WTC11 (cell line): ENCODE measurements at regions not wholly inside any gene's neighbourhood (a gene's known extent, or its start where the extent isn't known, plus 50 kb on each side); places are given as distances from the start of the nearest gene placed in this dataset.
A peak's percentile ranks its signal among the peaks of the same experiment; 100 is the strongest.

Experiments
- ATAC-seq: fragments of 200-7000 bp; cut with Tn5 transposase; 2 replicates; pipeline ENCODE4 v1.10.0; 2021; ENCODE audit warnings: mild to moderate bottlenecking, moderate library complexity
- CTCF ChIA-PET: fragments of 300-600 bp; sonication (Branson Sonifier 250); formaldehyde crosslinking; loops from one replicate; lab custom pipeline; 2021; ENCODE audit warnings: antibody characterized with exemption; lab: Charles Lee
- POLR2A ChIA-PET: fragments of 350-600 bp; sonication (Branson Sonifier 250); formaldehyde crosslinking; loops from one replicate; lab custom pipeline; 2021; ENCODE audit warnings: antibody characterized with exemption; lab: Charles Lee
- DNase-seq: peaks from one replicate; pipeline ENCODE4 v3.0.0; 2021; ENCODE audit warnings: low spot score
- H3K27ac Mint-ChIP-seq: 2 replicates; pipeline ENCODE4 v1.8.0; 2021; ENCODE audit warnings: mixed read lengths
- H3K27me3 Mint-ChIP-seq: 2 replicates; pipeline ENCODE4 v1.8.0; 2021; ENCODE audit warnings: low read depth, mild to moderate bottlenecking, moderate library complexity, mixed read lengths
- H3K36me3 Mint-ChIP-seq: 2 replicates; pipeline ENCODE4 v1.8.0; 2021; ENCODE audit warnings: mixed read lengths
- H3K4me1 Mint-ChIP-seq: 2 replicates; pipeline ENCODE4 v1.8.0; 2022; ENCODE audit warnings: mixed read lengths
- H3K4me3 Mint-ChIP-seq: 2 replicates; pipeline ENCODE4 v1.8.0; 2021; ENCODE audit warnings: mild to moderate bottlenecking, moderate library complexity, mixed read lengths
- H3K9me3 Mint-ChIP-seq: 2 replicates; pipeline ENCODE4 v1.8.0; 2021; ENCODE audit warnings: mixed read lengths
- ATF1 ChIP-seq: sonication (generic); formaldehyde crosslinking; IDR thresholded peaks from 2 replicates; pipeline ENCODE4 v1.8.1; 2023; ENCODE audit warnings: mild to moderate bottlenecking, moderate library complexity, missing genetic modification reagents
- ATF6 ChIP-seq: sonication (generic); formaldehyde crosslinking; IDR thresholded peaks from 2 replicates; pipeline ENCODE4 v1.8.1; 2023; ENCODE audit warnings: mild to moderate bottlenecking, missing genetic modification reagents
- ETV6 ChIP-seq: sonication (generic); formaldehyde crosslinking; IDR thresholded peaks from 2 replicates; pipeline ENCODE4 v1.8.1; 2022; ENCODE audit warnings: mild to moderate bottlenecking, missing genetic modification reagents
- FOXK1 ChIP-seq: sonication (generic); formaldehyde crosslinking; IDR thresholded peaks from 2 replicates; pipeline ENCODE4 v1.8.0; 2022; ENCODE audit warnings: mild to moderate bottlenecking, moderate library complexity, missing genetic modification reagents
- KAT7 ChIP-seq: sonication (generic); formaldehyde crosslinking; IDR thresholded peaks from 2 replicates; pipeline ENCODE4 v1.8.1; 2023; ENCODE audit warnings: missing genetic modification reagents, mild to moderate bottlenecking, borderline replicate concordance
- PRDM15 ChIP-seq: sonication (generic); formaldehyde crosslinking; IDR thresholded peaks from 2 replicates; pipeline ENCODE4 v1.8.0; 2022; ENCODE audit warnings: missing genetic modification reagents
- RELA ChIP-seq: sonication (generic); formaldehyde crosslinking; IDR thresholded peaks from 2 replicates; pipeline ENCODE4 v1.8.1; 2022; ENCODE audit warnings: missing genetic modification reagents, mild to moderate bottlenecking, borderline replicate concordance
- SP1 ChIP-seq: sonication (generic); formaldehyde crosslinking; conservative IDR thresholded peaks from 2 replicates; pipeline ENCODE4 v1.8.1; 2022; ENCODE audit warnings: missing genetic modification reagents
- ZBTB43 ChIP-seq: sonication (generic); formaldehyde crosslinking; IDR thresholded peaks from 2 replicates; pipeline ENCODE4 v1.8.1; 2023; ENCODE audit warnings: mild to moderate bottlenecking, missing genetic modification reagents
- ZMAT4 ChIP-seq: fragments of 250-450 bp; sonication (Bioruptor Pico); IDR thresholded peaks from 2 replicates; pipeline ENCODE4 v1.9.0; 2021; ENCODE audit warnings: mild to moderate bottlenecking
- ZNF121 ChIP-seq: sonication (generic); formaldehyde crosslinking; IDR thresholded peaks from 2 replicates; pipeline ENCODE4 v1.8.0; 2023; ENCODE audit warnings: missing genetic modification reagents
- ZNF232 ChIP-seq: sonication (generic); formaldehyde crosslinking; IDR thresholded peaks from 2 replicates; pipeline ENCODE4 v1.8.0; 2022; ENCODE audit warnings: mild to moderate bottlenecking, missing genetic modification reagents
- ZNF416 ChIP-seq: fragments of 250-450 bp; sonication (Bioruptor Pico); IDR thresholded peaks from 2 replicates; pipeline ENCODE4 v1.9.0; 2021; ENCODE audit warnings: mild to moderate bottlenecking, inconsistent platforms
- ZNF425 ChIP-seq: fragments of 250-450 bp; sonication (Bioruptor Pico); conservative IDR thresholded peaks from 2 replicates; pipeline ENCODE4 v1.9.0; 2021; ENCODE audit warnings: mild to moderate bottlenecking
- ZNF512 ChIP-seq: sonication (generic); formaldehyde crosslinking; IDR thresholded peaks from 2 replicates; pipeline ENCODE4 v1.8.1; 2022; ENCODE audit warnings: missing genetic modification reagents, borderline replicate concordance
- ZNF532 ChIP-seq: fragments of 250-450 bp; sonication (Bioruptor Pico); IDR thresholded peaks from 2 replicates; pipeline ENCODE4 v1.9.0; 2021; ENCODE audit warnings: mild to moderate bottlenecking, borderline replicate concordance
- ZSCAN18 ChIP-seq: fragments of 250-450 bp; sonication (Bioruptor Pico); IDR thresholded peaks from 2 replicates; pipeline ENCODE4 v2.1.2; 2022; ENCODE audit warnings: mild to moderate bottlenecking, moderate library complexity

GRCh38 chr20:58576603-58576970 lies 61.4 kb upstream of the APCDD1L start (continued):
- TF ChIP-seq ZSCAN18 (CRISPR knock-in tag) (no peak), ZNF416 (no peak), RELA (no peak), ZMAT4 (CRISPR knock-in tag) (no peak), ZBTB43 (CRISPR knock-in tag) (no peak), FOXK1 (no peak), ZNF425 (CRISPR knock-in tag) (no peak), ZNF532 (CRISPR knock-in tag) (no peak)

- CTCF ChIA-PET: no interaction called here
- DNase-seq (peak; percentile 3), ATAC-seq (no peak)
- POLR2A ChIA-PET: interaction anchor here (0.6 kb wide), 1 partner anchor 76 kb away, joined by 4 read pairs; no protein-coding TSS in a partner anchor
- no peaks in the 10 kb centered on the region for H3K36me3 Mint-ChIP-seq
- H3K27me3 Mint-ChIP-seq: no peaks in the 10 kb centered on the region; the same call in none of the 2 replicates
- H3K27ac Mint-ChIP-seq: no peak overlapping the region
- H3K4me1 Mint-ChIP-seq: peaks cover 13% of the 10 kb centered on the region
- H3K4me3 Mint-ChIP-seq: no peak overlapping the region
- no peaks in the 10 kb centered on the region for H3K9me3 Mint-ChIP-seq
- TF ChIP-seq ZNF232 (CRISPR knock-in tag) (no peak), ETV6 (CRISPR knock-in tag) (no peak), PRDM15 (CRISPR knock-in tag) (no peak), ATF1 (CRISPR knock-in tag) (no peak), ZNF121 (CRISPR knock-in tag) (no peak), ZNF512 (CRISPR knock-in tag) (no peak), KAT7 (no peak), SP1 (no peak), ATF6 (CRISPR knock-in tag) (no peak)
These were observed 60.8 kb upstream of the APCDD1L start for GRCh38 chr20:58575776-58576602.
